Lung (tissue), 11 donors: ENCODE measurements at regions not wholly inside any gene's neighbourhood (a gene's known extent, or its start where the extent isn't known, plus 50 kb on each side); places are given as distances from the start of the nearest gene placed in this dataset.

Source experiments
- ATAC-seq: fragments of 200-7000 bp; cut with Tn5 transposase; one replicate; pipeline ENCODE4 v1.9.1; 2020; ENCODE audit warnings: moderate number of reproducible peaks; ENCODE audit not compliant: insufficient read depth, low FRiP score
- DNase-seq, 3 donors: peaks; one replicate each; pipeline ENCODE4 v3.0.0-alpha.2; 2013 to 2017
- H3K27ac ChIP-seq, 2 donors: one replicate each; pipeline ENCODE4 v1.5.1; 2013; ENCODE audit warnings: mild to moderate bottlenecking in 2 of 2, moderate library complexity in 2 of 2, control low read depth in 1 of 2, inconsistent platforms in 1 of 2, low read depth in 1 of 2, low read length in 1 of 2
- H3K27me3 ChIP-seq, 3 donors: one replicate each; pipeline ENCODE4 v1.5.1; 2013; ENCODE audit warnings: low read length in 2 of 3; ENCODE audit not compliant: control insufficient read depth in 3 of 3, insufficient read depth in 3 of 3
- H3K36me3 ChIP-seq, 4 donors: one replicate each; pipeline ENCODE4 v1.5.1; 2013; ENCODE audit warnings: low read length in 4 of 4, mild to moderate bottlenecking in 1 of 4, moderate library complexity in 1 of 4; ENCODE audit not compliant: control insufficient read depth in 4 of 4, insufficient read depth in 4 of 4
- H3K4me1 ChIP-seq, 5 donors: one replicate each; pipeline ENCODE4 v1.5.1; 2013; ENCODE audit warnings: low read length in 5 of 5, mild to moderate bottlenecking in 2 of 5, moderate library complexity in 1 of 5; ENCODE audit not compliant: control insufficient read depth in 5 of 5, insufficient read depth in 5 of 5
- H3K4me3 ChIP-seq: one replicate; pipeline ENCODE4 v1.5.1; 2013; ENCODE audit warnings: mild to moderate bottlenecking, control low read depth, moderate library complexity
- H3K9ac ChIP-seq, 2 donors: one replicate each; pipeline ENCODE4 v1.5.1; 2013; ENCODE audit warnings: low read length in 2 of 2, control low read depth in 1 of 2; ENCODE audit not compliant: insufficient read depth in 1 of 2
- H3K9me3 ChIP-seq, 4 donors: one replicate each; pipeline ENCODE4 v1.5.1; 2013; ENCODE audit warnings: low read length in 3 of 4, mild to moderate bottlenecking in 1 of 4, moderate library complexity in 1 of 4; ENCODE audit not compliant: control insufficient read depth in 4 of 4, insufficient read depth in 3 of 4
- WGBS, 2 donors: extraction: QIAGEN DNeasy Blood & Tissue Kit; methylation state at CpG; one replicate each; pipeline ENCODE4 v1.1.7; 2013; 5-methylcytosine and 5-hydroxymethylcytosine counted together
- TF ChIP-seq, protein P1 (sequence below): IDR thresholded peaks from 2 replicates; pipeline ENCODE4 v1.5.1; 2012; ENCODE audit warnings: mild to moderate bottlenecking; ENCODE audit errors: control extremely low read depth, extremely low read depth
- donor health status: control.
- donor health status: control.
- donor health status: Bipolar disorder and iron deficiency.
- donor health status: healthy.
- donor health status: DM: yes; HTN: yes; CAD: no.

DNA sequence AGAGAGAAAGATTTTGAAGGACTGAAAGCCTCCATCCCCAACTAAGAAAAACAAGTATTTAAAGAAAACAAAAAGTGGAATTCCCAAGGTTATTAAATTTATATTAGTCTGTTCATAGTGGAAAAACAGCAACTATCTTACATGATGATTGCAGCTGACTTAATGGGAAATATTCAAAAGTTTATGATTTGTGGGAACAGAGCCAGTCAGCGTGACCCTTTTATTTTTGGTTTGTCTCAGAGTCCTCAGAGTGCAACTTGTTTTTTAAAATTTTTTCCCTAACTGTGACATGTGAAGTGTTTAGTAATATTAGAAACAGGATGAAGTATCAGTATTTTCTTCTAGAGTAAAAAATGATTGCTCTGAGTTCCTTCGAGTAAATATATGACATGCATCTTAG, 441.9 kb upstream of the MCTP2 start:
- no peak for ATAC-seq
- 80 to 81% methylated on average over 2 of the region's 2 CpGs for WGBS, 2 donors

DNA sequence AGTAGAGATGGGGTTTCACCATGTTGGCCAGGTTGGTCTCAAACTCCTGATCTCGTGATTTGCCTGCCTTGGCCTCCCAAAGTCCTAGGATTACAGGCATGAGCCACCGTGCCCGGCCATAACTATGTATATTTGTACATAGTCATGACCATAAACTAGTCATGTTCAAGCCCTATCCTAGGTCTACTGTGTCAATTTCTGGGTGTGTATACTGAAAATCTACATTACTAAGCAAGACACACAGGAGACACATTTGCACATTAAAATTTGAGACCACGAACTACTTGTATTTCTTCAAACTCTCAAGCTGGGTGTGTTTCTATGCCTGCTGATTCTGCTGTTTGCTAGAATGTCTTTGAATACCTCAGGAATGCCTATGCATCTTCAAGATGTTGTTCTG, 451.3 kb upstream of the MCTP2 start:
- no peak overlapping the region for H3K27ac ChIP-seq
- no peak overlapping the region for H3K4me3 ChIP-seq
- no peak overlapping the region for H3K9ac ChIP-seq
- no peak for ATAC-seq
- TF ChIP-seq, protein P1, sequence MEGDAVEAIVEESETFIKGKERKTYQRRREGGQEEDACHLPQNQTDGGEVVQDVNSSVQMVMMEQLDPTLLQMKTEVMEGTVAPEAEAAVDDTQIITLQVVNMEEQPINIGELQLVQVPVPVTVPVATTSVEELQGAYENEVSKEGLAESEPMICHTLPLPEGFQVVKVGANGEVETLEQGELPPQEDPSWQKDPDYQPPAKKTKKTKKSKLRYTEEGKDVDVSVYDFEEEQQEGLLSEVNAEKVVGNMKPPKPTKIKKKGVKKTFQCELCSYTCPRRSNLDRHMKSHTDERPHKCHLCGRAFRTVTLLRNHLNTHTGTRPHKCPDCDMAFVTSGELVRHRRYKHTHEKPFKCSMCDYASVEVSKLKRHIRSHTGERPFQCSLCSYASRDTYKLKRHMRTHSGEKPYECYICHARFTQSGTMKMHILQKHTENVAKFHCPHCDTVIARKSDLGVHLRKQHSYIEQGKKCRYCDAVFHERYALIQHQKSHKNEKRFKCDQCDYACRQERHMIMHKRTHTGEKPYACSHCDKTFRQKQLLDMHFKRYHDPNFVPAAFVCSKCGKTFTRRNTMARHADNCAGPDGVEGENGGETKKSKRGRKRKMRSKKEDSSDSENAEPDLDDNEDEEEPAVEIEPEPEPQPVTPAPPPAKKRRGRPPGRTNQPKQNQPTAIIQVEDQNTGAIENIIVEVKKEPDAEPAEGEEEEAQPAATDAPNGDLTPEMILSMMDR: no peak
- no peaks in the 10 kb centered on the region for H3K27me3 ChIP-seq
- H3K9me3 ChIP-seq: no peaks in the 10 kb centered on the region
- no peaks in the 10 kb centered on the region for H3K4me1 ChIP-seq
- WGBS, 2 donors: 84 to 87% methylated on average over 4 of the region's 4 CpGs
- no peak for DNase-seq
- H3K36me3 ChIP-seq: no peaks in the 10 kb centered on the region

More for the DNA sequence above, 441.9 kb upstream of the MCTP2 start:
- H3K9ac ChIP-seq: no peak overlapping the region
- no peak for DNase-seq
- H3K36me3 ChIP-seq: no peaks in the 10 kb centered on the region
- TF ChIP-seq, protein P1: no peak
- H3K4me3 ChIP-seq: no peak overlapping the region
- H3K9me3 ChIP-seq: peaks cover 0 to 4% (median 0%) of the 10 kb centered on the region in 4 donors
- no peaks in the 10 kb centered on the region for H3K4me1 ChIP-seq
- no peaks in the 10 kb centered on the region for H3K27me3 ChIP-seq
- no peak overlapping the region for H3K27ac ChIP-seq

DNA sequence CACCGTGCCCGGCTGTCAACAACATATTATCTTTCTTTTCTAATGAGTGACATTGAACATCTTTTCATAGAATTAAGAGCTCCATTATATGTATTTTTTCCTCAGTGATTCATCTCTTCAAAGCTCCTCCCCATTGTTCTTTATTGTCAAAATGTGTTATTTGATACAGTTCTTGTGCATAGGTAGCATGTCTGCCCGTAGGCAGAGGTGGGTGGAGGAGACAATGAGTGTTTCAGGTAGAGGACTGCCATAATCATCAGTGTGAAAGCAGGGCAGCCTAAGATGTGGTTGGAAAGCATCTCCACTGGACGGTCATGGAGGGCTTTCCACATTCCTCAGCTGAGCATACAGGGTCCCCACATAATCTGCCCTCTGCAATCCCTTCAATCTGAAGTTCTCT, 452.0 kb upstream of the MCTP2 start:
- WGBS, 2 donors: 90 to 94% methylated on average over 4 of the region's 4 CpGs
- DNase-seq (no peak), ATAC-seq (no peak)
- Histone ChIP-seq H3K9ac (no peak overlapping the region), H3K4me1 (no peaks in the 10 kb centered on the region), H3K27me3 (no peaks in the 10 kb centered on the region), H3K36me3 (no peaks in the 10 kb centered on the region), H3K4me3 (no peak overlapping the region), H3K27ac (no peak overlapping the region), H3K9me3 (no peaks in the 10 kb centered on the region)
- TF ChIP-seq, protein P1: no peak
